ENCODE measurements at regions not wholly inside any gene's neighbourhood (a gene's known extent, or its start where the extent isn't known, plus 50 kb on each side); places are given as distances from the start of the nearest gene placed in this dataset.

- TF ChIP-seq CEBPB (IDR thresholded peaks at IDR 0.05; ENCODE audit: low read depth) (no peak), POLR2AphosphoS5 (IDR thresholded peaks at IDR 0.05; ENCODE audit: low read depth, low read length) (no peak), CTCF (IDR thresholded peaks at IDR 0.05 in 2 of 3, conservative IDR thresholded peaks at IDR 0.05 in 1 of 3; ENCODE audit: borderline replicate concordance in 1 of 3, insufficient read depth in 1 of 3, low read depth in 2 of 3, low read length in 2 of 3) (no peak), SIN3A (IDR thresholded peaks at IDR 0.05; ENCODE audit: low read depth) (no peak), EZH2 (IDR thresholded peaks at IDR 0.05) (no peak), ZBTB33 (IDR thresholded peaks at IDR 0.05; ENCODE audit: extremely low read depth, insufficient replicate concordance, low read length) (no peak), REST (IDR thresholded peaks at IDR 0.05; ENCODE audit: low read depth) (no peak), POLR2A (IDR thresholded peaks at IDR 0.05; ENCODE audit: borderline replicate concordance, extremely low read depth, insufficient read depth, insufficient read length) (no peak), JUND (IDR thresholded peaks at IDR 0.05) (no peak), ATF3 (IDR thresholded peaks at IDR 0.05) (no peak), EZH2phosphoT487 (IDR thresholded peaks at IDR 0.05; ENCODE audit: borderline replicate concordance) (no peak), MAX (IDR thresholded peaks at IDR 0.05) (no peak), TCF7L2 (IDR thresholded peaks at IDR 0.05; ENCODE audit: borderline replicate concordance, extremely low read depth, insufficient read depth, insufficient read length) (no peak), EGR1 (IDR thresholded peaks at IDR 0.05; ENCODE audit: low read depth) (no peak)
Measured at GRCh38 chr3:193789455-193789854, 196.4 kb downstream of the OPA1 start.
